NCI-H2081 (cell line): ENCODE measurements at regions not wholly inside any gene's neighbourhood (a gene's known extent, or its start where the extent isn't known, plus 50 kb on each side); places are given as distances from the start of the nearest gene placed in this dataset.

ENCODE experiments used
- DNase-seq, 2 experiments: peaks; one replicate each; lab custom pipeline; 2025; lab: John Stamatoyannopoulos, UW

DNA sequence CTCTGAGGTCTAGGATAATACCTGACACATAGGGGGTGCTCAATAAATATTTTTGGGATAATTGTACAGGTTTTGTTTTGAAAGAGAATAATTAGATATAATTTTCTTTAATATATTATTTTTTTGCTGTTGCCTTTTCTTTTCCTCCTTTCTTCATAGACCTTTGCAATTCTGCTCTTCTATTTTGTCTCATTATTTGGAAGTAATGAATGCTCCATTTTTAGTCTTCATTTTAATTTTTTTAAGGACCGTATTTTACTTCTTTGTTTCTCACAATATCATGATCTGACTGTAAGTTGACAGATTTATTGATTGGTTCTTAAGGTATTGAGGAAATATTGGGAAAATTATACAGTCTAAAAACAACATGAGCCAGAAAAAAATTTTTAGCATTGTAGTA lies 150.5 kb upstream of the TMC3 start:
- no peak for DNase-seq

- DNase-seq = no peak
Measured at GRCh38 chr15:81523867-81524266, 149.9 kb upstream of the TMC3 start.

DNA sequence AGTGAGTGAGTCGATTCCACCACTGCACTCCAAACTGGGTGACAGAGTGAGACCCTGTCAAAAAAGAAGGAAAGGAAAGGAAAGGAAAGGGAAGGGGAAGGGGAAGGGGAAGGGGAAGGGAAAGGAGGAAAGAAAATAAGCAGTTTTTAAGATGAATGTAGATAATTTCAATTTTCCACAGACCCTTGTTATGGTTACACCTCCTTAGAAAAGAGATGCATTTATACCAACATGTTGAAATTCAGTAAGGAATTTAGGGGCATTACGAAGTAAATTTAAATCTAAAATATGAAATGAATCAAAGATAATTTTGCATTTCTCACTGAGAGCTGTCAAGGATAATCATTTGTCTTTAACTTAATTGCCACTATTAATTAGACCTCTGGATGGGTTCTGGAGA lies 146.5 kb upstream of the TMC3 start:
- no peak for DNase-seq

DNA sequence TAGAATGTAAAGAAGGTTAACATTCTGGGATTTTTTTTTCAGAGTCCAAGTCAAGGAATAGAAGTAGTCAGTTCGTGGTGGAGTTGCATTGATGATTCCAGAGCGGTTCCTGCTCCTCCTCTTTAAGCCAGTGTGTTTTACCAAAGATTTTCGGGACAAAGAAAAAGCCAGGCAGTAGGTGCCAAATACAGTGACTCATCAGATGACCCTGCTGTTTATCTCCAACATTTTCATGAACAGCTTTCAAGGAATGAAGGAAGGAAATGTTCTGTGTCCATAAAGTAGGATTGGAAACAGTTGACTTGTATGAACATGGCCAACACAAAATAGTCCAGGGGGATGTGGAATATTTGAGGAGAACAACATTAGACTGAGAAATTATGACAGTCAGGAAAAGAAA lies 142.4 kb upstream of the TMC3 start:
- no peak for DNase-seq

- DNase-seq = no peak
Measured at GRCh38 chr15:81516012-81516411, 142.0 kb upstream of the TMC3 start.

GRCh38 chr15:81514725-81515124 lies 140.7 kb upstream of the TMC3 start:
- no peak for DNase-seq

- DNase-seq = no peak
Measured at GRCh38 chr15:81511138-81511537, 137.1 kb upstream of the TMC3 start.

DNA sequence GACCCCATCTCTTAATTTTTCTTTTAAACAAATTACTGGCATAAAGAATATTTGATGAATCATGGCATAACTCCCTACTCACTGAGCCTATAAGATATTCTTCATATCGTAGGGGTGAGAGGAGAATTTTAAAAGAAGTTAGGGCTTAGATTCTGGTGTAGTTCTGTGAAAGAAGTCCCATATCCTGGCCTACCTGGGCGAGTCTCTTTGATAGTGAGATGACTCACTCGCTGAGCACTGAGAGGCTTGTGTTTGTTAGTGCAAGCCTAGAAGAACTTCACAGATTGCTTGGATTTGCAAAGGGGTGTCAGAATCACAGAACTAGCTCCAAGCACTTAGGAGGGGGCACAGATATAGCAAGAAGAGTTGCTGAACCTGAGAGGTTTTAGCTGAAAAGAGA lies 133.8 kb upstream of the TMC3 start:
- DNase-seq = no peak

DNA sequence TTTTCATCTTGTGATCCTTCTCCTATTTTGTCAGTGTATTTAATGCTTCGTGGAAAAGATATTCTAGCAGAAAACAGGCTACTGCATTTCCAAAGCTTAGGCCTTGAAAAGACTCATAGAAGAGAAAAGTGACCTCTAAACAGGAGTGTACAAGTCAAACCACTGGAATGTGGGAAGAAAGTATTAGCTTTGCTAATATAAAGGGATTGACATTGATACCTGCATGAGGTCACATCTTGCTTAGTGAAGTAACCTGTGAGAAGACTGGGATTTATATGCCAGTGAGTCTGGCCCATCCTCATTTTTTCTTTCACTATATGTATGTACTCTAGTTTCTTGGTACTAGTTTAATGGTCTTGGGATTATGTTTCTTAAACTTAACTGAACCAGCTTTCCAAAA lies 132.9 kb upstream of the TMC3 start:
- DNase-seq = no peak

- DNase-seq = no peak
Measured at GRCh38 chr15:81506071-81506470, 132.1 kb upstream of the TMC3 start.

DNA sequence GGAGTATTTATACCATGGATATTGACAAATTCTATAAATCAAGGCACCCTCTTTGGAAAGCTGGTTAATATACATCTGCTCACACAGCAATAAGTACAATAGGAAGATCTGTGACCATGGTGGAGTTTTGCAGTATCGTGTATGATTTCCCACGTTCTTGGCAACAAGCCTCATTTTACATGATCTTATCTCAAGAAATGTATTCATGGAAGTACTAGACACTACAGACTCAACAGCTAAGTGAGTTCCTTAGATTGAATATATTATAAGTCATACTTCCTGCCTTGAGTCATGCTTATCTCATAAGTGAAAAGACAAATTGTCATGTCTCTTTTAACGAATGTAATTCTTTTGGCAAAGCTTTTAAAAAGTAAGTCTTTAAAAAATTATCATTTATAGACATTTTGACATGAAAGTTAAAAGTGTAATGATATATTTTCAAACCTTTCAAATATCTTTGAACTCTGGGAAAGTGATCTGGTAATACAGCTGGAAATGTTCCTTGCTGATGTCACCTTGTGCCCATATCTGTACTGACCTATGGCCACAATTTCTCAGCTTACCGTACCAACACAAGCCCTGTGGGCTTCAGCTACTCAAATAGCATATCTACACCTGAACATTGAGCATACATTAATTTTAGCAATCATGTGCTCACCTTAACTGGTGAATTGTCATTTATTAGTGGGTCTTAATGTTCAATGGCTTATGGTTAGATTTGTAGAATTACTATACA lies 130.3 kb upstream of the TMC3 start:
- DNase-seq = no peak

DNA sequence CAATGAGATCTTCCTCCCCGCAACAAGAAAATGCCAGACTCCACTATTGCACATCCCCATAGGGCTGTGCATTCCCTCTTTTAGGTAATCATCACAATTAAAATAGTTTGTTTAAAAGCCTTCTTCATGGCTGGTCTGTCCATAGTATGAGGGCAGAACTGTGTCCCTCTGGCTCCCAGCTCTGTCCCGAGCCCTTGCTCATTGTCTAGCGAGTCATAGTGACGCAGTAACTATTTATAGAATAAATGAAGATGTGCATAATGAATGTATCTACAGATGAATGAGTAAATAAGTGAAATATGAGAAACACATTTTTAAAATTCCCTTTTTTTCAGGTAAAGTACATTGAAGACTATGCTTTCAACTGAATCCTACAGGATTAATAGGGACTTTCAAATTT lies 128.4 kb upstream of the TMC3 start:
- DNase-seq = no peak

- DNase-seq = no peak
Measured at GRCh38 chr15:81500081-81500480, 126.1 kb upstream of the TMC3 start.

GRCh38 chr15:81498294-81498693 lies 124.3 kb upstream of the TMC3 start:
- DNase-seq = no peak

DNA sequence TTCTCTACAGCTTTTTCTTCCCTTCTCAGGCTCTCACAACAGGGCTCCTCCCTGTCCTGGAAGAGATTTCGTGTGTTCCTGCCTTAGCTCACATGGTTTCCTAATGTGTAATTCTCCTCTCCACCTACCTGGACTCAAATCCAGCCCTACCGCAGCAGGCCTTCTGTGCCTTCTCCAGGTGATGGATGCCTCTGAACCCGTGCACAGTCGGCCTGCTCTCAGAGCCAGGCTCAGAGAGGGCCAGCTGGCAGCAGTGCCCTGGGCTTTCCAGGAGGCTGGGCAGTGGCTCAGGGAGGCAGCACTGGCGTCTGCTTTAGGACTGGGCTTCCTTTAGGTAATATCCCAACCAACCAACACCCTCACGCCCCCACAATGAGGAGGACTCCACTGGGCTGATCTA lies 123.2 kb upstream of the TMC3 start:
- no peak for DNase-seq

- no peak for DNase-seq
Measured at GRCh38 chr15:81495780-81496467, 121.9 kb upstream of the TMC3 start.

GRCh38 chr15:81492969-81493645 lies 119.1 kb upstream of the TMC3 start:
- peak; percentile 74 to 95 for DNase-seq

- DNase-seq = peak; percentile 36 to 86
Measured at GRCh38 chr15:81492331-81492968, 118.4 kb upstream of the TMC3 start.

GRCh38 chr15:81491414-81492096 lies 117.5 kb upstream of the TMC3 start:
- DNase-seq = peak in 1 of 2 experiments; percentile 51

DNA sequence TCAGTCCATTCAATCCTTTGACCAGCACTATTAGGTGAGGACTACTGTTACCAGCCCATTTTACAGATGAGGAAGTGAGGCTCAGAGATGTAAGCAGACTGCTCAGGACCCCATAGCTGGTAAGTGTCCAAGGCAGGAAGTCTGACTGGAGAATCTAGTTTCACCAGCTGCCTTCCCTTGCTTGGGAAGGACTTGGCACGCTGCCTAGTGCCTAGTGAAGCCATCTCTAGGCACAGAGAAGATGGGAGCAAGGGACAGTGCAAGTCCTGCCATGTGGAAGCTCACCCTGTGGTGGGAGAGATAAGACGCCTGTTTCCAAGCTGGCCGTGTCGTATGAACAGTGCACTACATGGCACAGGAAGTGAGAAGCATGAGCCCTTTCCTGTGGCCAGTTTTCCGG lies 111.8 kb upstream of the TMC3 start:
- no peak for DNase-seq

- no peak for DNase-seq
Measured at GRCh38 chr15:81484086-81484955, 110.3 kb upstream of the TMC3 start.
